ENCODE measurements at regions not wholly inside any gene's neighbourhood (a gene's known extent, or its start where the extent isn't known, plus 50 kb on each side); places are given as distances from the start of the nearest gene placed in this dataset.

DNA sequence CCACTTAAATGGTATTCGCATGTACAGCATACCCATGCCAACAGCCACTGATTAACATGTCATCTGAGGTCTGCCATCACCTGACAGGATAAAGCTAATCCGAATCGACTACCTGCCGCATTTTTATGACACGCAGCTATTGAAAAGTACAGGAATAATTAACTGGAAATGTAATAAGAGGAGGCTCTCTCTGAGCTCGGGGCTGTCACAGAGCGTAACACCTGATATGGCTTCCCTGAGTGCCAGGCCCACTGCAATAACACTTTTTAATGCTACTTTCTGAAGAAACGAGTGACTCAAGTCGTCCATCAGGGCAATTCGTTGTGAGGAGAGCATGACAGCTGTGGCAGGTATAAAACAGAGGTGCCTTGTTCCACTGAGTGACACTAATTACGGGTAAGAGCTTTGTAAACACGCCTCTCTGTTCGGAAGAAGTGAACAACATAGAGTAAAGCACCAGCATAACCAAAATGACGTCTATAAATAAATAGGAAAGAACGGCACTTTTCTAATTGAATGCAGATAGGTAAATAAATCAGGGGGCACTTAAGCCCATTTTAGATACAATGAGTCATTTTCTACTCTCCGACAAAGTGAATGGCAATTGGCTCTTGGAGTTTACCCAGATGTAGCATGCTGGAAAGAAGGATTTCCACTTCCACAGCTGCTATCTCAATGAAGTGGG lies 56.5 kb upstream of the CREB5 start:
- TF ChIP-seq CTCF (IDR thresholded peaks at IDR 0.05 in 4 of 5, conservative IDR thresholded peaks at IDR 0.05 in 1 of 5) (no peak), POLR2A (IDR thresholded peaks at IDR 0.05) (no peak)
